Breast epithelium (tissue), 4 donors: ENCODE measurements at regions not wholly inside any gene's neighbourhood (a gene's known extent, or its start where the extent isn't known, plus 50 kb on each side); places are given as distances from the start of the nearest gene placed in this dataset.

ENCODE experiments used
- DNase-seq, 2 donors: peaks; one replicate each; pipeline ENCODE4 v3.0.0-alpha.2; 2019; ENCODE audit warnings: low spot score in 2 of 2
- H3K27ac ChIP-seq, 2 donors: fragments of 200-600 bp; sonication (generic) in 1 of 2; one replicate each; pipeline ENCODE4 v1.5.1; 2016 to 2019; ENCODE audit warnings: mild to moderate bottlenecking in 1 of 2
- H3K27me3 ChIP-seq, 2 donors: fragments of 200-600 bp; sonication (generic) in 1 of 2; one replicate each; pipeline versions ENCODE4 v1.5.1 to v1.6.0; 2017 to 2019; ENCODE audit warnings: control low read depth in 1 of 2, mild to moderate bottlenecking in 1 of 2
- H3K36me3 ChIP-seq: fragments of 200-600 bp; one replicate; pipeline ENCODE4 v1.5.1; 2019
- H3K4me1 ChIP-seq, 2 donors: fragments of 200-600 bp; sonication (generic); one replicate each; pipeline ENCODE4 v1.5.1; 2016 to 2019; ENCODE audit warnings: control low read depth in 1 of 2
- H3K4me3 ChIP-seq, 3 donors: fragments of 200-600 bp; sonication (generic); 1 replicate in 2 of 3; 2 replicates in 1 of 3; pipeline ENCODE4 v1.5.1; 2016 to 2019; ENCODE audit warnings: mild to moderate bottlenecking in 3 of 3, moderate library complexity in 2 of 3
- H3K9me3 ChIP-seq, 2 donors: fragments of 200-600 bp; sonication (generic) in 1 of 2; one replicate each; pipeline ENCODE4 v1.5.1; 2016 to 2019; ENCODE audit warnings: control low read depth in 1 of 2
- POLR2A ChIP-seq: fragments of 450-650 bp; IDR thresholded peaks from one replicate; pipeline ENCODE4 v1.6.1; 2016; ENCODE audit warnings: antibody characterized with exemption, mild to moderate bottlenecking, moderate library complexity
- POLR2AphosphoS5 ChIP-seq, 3 donors: sonication (generic); formaldehyde crosslinking; IDR thresholded peaks; one replicate each; pipeline ENCODE4 v1.6.1; 2017; ENCODE audit warnings: antibody characterized with exemption in 3 of 3
- intact Hi-C: fragments of 100-400 bp; cut with DNase I; formaldehyde crosslinking; loops from one replicate; pipeline ENCODE4 v1.15.1; 2023; ENCODE audit warnings: low total_unique reads
- TF ChIP-seq, protein P1 (sequence below), 3 donors: fragments of 450-650 bp; IDR thresholded peaks; one replicate each; pipeline ENCODE4 v1.5.1; 2016 to 2017; ENCODE audit warnings: antibody characterized with exemption in 3 of 3, mild to moderate bottlenecking in 3 of 3, moderate library complexity in 3 of 3

DNA sequence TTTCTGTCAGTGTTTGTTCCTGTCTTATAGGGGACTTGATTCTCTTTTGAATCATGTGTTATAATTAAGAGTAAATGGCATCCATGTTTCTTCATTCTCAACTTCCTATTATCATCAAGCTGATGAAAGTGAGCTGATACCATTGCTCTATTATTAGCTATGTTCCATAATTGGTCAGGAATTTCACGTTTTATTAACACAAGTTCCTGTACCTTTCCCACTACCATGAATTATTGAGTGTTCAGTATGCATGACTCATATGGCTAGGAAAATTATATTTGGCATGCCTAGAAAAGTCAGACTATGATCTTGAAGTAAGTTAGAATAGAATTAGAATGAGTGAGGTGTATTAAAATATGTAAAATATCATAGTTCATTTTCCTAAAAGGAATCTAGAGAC lies 278.9 kb upstream of the LRRC3B start:
- H3K27me3 ChIP-seq, result no peaks in the 10 kb centered on the region
- H3K27ac ChIP-seq, result no peak overlapping the region
- no peak overlapping the region for H3K4me3 ChIP-seq
- peaks cover 0 to 9% of the 10 kb centered on the region in 2 donors for H3K9me3 ChIP-seq
- intact Hi-C loops, result no loop called here
- TF ChIP-seq, protein P1, sequence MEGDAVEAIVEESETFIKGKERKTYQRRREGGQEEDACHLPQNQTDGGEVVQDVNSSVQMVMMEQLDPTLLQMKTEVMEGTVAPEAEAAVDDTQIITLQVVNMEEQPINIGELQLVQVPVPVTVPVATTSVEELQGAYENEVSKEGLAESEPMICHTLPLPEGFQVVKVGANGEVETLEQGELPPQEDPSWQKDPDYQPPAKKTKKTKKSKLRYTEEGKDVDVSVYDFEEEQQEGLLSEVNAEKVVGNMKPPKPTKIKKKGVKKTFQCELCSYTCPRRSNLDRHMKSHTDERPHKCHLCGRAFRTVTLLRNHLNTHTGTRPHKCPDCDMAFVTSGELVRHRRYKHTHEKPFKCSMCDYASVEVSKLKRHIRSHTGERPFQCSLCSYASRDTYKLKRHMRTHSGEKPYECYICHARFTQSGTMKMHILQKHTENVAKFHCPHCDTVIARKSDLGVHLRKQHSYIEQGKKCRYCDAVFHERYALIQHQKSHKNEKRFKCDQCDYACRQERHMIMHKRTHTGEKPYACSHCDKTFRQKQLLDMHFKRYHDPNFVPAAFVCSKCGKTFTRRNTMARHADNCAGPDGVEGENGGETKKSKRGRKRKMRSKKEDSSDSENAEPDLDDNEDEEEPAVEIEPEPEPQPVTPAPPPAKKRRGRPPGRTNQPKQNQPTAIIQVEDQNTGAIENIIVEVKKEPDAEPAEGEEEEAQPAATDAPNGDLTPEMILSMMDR (IDR thresholded peaks at IDR 0.05), result no peak
- no peak for TF ChIP-seq POLR2A
- no peak for TF ChIP-seq POLR2AphosphoS5 (IDR thresholded peaks at IDR 0.05)
- no peaks in the 10 kb centered on the region for H3K36me3 ChIP-seq
- no peaks in the 10 kb centered on the region for H3K4me1 ChIP-seq
- no peak for DNase-seq

DNA sequence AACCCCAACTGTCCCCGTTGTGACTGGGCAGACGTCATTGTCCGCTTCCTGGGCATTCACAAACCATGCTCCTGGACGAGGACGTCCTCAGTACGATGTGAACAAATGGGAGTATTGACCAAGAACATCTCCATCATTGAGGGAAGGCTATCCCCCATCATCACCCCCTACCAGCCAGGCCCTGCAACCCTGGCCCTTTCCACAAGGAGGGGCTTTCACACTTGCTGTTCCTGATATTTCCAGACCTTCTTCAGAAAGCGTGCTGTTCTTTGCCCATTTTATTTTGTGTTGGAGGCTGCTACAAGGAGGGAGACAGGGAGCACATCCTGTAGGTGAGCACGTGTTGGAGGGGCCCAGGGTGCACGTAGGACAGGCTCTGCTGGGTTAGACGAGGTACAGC lies 277.0 kb upstream of the LRRC3B start:
- TF ChIP-seq POLR2AphosphoS5 (IDR thresholded peaks at IDR 0.05) (no peak), POLR2A (no peak)
- TF ChIP-seq, protein P1 (IDR thresholded peaks at IDR 0.05), result no peak

DNA sequence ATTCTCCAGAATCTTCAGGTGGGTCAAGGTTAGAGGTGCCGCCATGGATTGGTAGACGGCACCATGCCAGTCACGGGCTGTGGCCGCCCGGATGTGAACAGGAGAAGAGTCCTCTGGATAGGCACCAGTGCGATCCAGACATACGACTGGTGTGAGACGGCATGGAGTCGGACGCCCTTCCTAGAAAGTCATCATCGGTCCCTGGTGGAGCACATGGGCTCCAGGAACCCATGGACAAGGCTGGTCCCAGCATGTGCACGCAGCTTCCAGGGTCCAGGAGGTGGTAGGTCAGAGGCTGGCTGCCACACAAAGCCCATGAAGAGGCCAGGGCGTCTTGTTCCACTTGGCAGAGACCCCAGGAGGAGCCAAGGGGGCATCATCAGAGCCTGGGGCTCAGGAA lies 276.1 kb upstream of the LRRC3B start:
- Histone ChIP-seq H3K4me1 (no peaks in the 10 kb centered on the region), H3K27ac (no peak overlapping the region), H3K36me3 (no peaks in the 10 kb centered on the region), H3K27me3 (no peaks in the 10 kb centered on the region), H3K9me3 (peaks cover 0 to 21% of the 10 kb centered on the region in 2 donors), H3K4me3 (no peak overlapping the region)
- TF ChIP-seq, protein P1 (IDR thresholded peaks at IDR 0.05), result no peak
- TF ChIP-seq POLR2AphosphoS5 (IDR thresholded peaks at IDR 0.05), result no peak
- intact Hi-C loops, result loop anchor here (5.0 kb wide), 1 partner anchor 421 kb away; no protein-coding TSS in a partner anchor
- DNase-seq, result no peak

More for the DNA sequence above, 277.0 kb upstream of the LRRC3B start:
- no peaks in the 10 kb centered on the region for H3K4me1 ChIP-seq
- no peak overlapping the region for H3K27ac ChIP-seq
- no peaks in the 10 kb centered on the region for H3K27me3 ChIP-seq
- H3K4me3 ChIP-seq, result no peak overlapping the region
- intact Hi-C loops, result loop anchor here (5.0 kb wide), 1 partner anchor 422 kb away; no protein-coding TSS in a partner anchor
- no peaks in the 10 kb centered on the region for H3K36me3 ChIP-seq
- peaks cover 0 to 14% of the 10 kb centered on the region in 2 donors for H3K9me3 ChIP-seq
- DNase-seq, result no peak

DNA sequence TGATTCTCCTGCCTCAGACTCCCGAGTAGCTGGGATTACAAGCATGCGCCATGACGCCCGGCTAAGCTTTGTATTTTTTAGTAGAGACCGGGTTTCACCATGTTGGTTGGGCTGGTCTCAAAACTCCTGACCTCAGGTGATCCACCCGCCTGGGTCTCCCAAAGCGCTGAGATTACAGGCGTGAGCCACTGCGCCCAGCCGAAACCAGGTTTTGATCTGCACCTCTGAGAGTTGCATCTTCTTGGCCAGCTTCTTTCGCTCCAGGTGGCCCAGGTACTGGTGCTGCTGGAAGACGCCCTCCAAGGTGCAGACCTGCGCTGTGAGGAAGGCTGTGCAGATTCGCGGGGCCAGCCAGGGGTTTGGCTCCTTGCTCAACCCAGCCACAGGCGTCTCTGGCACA lies 275.4 kb upstream of the LRRC3B start:
- Histone ChIP-seq H3K27me3 (no peaks in the 10 kb centered on the region), H3K36me3 (no peaks in the 10 kb centered on the region), H3K9me3 (peaks cover 0 to 21% of the 10 kb centered on the region in 2 donors), H3K27ac (no peak overlapping the region), H3K4me3 (no peak overlapping the region), H3K4me1 (no peaks in the 10 kb centered on the region)
- no peak for DNase-seq
- intact Hi-C loops, result loop anchor here (5.0 kb wide), 1 partner anchor 420 kb away; no protein-coding TSS in a partner anchor
- TF ChIP-seq POLR2A (no peak), POLR2AphosphoS5 (IDR thresholded peaks at IDR 0.05) (no peak)
- TF ChIP-seq, protein P1 (IDR thresholded peaks at IDR 0.05), result no peak

DNA sequence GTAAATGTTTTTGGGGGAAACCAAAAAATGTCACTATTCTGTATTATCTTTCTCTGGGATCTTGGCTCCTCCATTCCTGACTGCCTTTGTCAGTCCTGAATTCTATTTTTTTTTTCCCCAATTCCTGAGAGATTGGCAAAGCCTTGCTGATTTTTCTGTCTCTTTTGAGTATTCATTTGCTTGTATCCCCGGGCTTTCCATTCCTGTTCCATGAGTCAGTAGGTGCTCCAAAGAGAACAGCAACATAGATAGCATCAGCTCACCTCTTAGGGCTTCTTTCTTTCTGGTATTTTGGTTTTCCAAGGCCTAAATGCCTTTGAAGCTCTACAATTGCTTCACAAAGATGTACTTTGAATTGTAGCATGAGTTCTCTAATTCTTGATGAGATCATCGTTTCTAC lies 271.7 kb upstream of the LRRC3B start:
- intact Hi-C loops, result no loop called here
- H3K36me3 ChIP-seq, result no peaks in the 10 kb centered on the region

More for the DNA sequence above, 271.7 kb upstream of the LRRC3B start:
- Histone ChIP-seq H3K27me3 (no peaks in the 10 kb centered on the region), H3K27ac (peak overlapping the region in 1 of 2 donors; percentile 21), H3K4me3 (no peak overlapping the region), H3K9me3 (peaks cover 0 to 21% of the 10 kb centered on the region in 2 donors), H3K4me1 (no peaks in the 10 kb centered on the region)
- DNase-seq, result no peak
- no peak for TF ChIP-seq POLR2AphosphoS5 (IDR thresholded peaks at IDR 0.05)
- no peak for TF ChIP-seq POLR2A
- TF ChIP-seq, protein P1 (IDR thresholded peaks at IDR 0.05), result no peak
